ENCODE measurements at regions not wholly inside any gene's neighbourhood (a gene's known extent, or its start where the extent isn't known, plus 50 kb on each side); places are given as distances from the start of the nearest gene placed in this dataset.
A peak's percentile ranks its signal among the peaks of the same experiment; 100 is the strongest.

DNA sequence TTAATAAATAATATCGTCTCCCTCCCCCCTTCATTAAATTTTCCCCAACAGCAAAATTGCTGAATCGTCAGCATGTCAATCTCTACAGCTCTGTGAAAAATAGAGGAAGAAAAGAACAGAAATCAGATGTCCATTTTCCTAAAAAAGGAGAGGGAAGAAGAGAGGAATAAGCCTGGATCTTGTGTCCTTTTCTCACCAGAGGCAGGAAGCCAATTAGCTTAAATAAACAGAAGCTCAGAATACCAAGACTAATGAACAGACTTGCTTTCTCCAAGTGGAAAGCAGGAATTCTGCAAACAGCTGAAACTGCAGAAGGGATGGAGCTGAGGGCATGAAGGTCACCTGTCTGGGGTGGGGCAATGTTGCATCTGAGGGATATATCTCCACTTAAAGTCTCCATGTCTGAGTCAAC is 265.7 kb downstream of the CCDC85A start:
- Histone ChIP-seq H3K79me2 (ENCODE audit: insufficient read depth) (no peaks in the 10 kb centered on the region), H3K36me3 (replicated peaks in 1 of 2; ENCODE audit: control insufficient read depth in 1 of 2, insufficient read depth in 2 of 2, low read length in 1 of 2) (no peaks in the 10 kb centered on the region), H2AFZ (ENCODE audit: low read depth) (peak overlapping the region; percentile 21; the same call in 1 of the 2 replicates), H3K4me1 (ENCODE audit: control insufficient read depth in 1 of 2, insufficient read depth in 2 of 2, low read depth in 1 of 2, low read length in 1 of 2) (peaks cover 0 to 9% of the 10 kb centered on the region in 2 experiments; a peak in 1 of 4 replicates), H3K9ac (no peak overlapping the region), H3K4me3 (ENCODE audit: low read depth in 2 of 2, low read length in 1 of 2) (no peak overlapping the region), H3K9me2 (no peaks in the 10 kb centered on the region), H3K27ac (ENCODE audit: low read depth in 2 of 2, low read length in 1 of 2) (peak overlapping the region in 1 of 2 experiments; percentile 45; a peak in 2 of 4 replicates), H3K27me3 (ENCODE audit: insufficient read depth) (no peaks in the 10 kb centered on the region), H4K20me1 (ENCODE audit: insufficient read depth) (no peaks in the 10 kb centered on the region), H3K9me3 (no peaks in the 10 kb centered on the region), H3F3A (replicated peaks; ENCODE audit: insufficient read depth) (peaks cover 5% of the 10 kb centered on the region), H3K4me2 (peak overlapping the region; percentile 45)
- POLR2A ChIA-PET, result no interaction called here
- CTCF ChIA-PET, result no interaction called here
- TF ChIP-seq, protein P1, sequence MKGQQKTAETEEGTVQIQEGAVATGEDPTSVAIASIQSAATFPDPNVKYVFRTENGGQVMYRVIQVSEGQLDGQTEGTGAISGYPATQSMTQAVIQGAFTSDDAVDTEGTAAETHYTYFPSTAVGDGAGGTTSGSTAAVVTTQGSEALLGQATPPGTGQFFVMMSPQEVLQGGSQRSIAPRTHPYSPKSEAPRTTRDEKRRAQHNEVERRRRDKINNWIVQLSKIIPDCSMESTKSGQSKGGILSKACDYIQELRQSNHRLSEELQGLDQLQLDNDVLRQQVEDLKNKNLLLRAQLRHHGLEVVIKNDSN (IDR thresholded peaks at IDR 0.05; ENCODE audit: borderline replicate concordance, low read depth), result no peak
- TF ChIP-seq TEAD4 (IDR thresholded peaks at IDR 0.05; ENCODE audit: borderline replicate concordance, insufficient read depth), result no peak
- TF ChIP-seq MXI1 (IDR thresholded peaks at IDR 0.05; ENCODE audit: low read depth, low read length), result no peak
- no peak for TF ChIP-seq JUND (IDR thresholded peaks at IDR 0.05)
- no peak for TF ChIP-seq GABPA (IDR thresholded peaks at IDR 0.05; ENCODE audit: low read depth)
- TF ChIP-seq, protein P2, sequence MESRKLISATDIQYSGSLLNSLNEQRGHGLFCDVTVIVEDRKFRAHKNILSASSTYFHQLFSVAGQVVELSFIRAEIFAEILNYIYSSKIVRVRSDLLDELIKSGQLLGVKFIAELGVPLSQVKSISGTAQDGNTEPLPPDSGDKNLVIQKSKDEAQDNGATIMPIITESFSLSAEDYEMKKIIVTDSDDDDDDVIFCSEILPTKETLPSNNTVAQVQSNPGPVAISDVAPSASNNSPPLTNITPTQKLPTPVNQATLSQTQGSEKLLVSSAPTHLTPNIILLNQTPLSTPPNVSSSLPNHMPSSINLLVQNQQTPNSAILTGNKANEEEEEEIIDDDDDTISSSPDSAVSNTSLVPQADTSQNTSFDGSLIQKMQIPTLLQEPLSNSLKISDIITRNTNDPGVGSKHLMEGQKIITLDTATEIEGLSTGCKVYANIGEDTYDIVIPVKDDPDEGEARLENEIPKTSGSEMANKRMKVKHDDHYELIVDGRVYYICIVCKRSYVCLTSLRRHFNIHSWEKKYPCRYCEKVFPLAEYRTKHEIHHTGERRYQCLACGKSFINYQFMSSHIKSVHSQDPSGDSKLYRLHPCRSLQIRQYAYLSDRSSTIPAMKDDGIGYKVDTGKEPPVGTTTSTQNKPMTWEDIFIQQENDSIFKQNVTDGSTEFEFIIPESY (IDR thresholded peaks at IDR 0.05; ENCODE audit: borderline replicate concordance, low read depth), result no peak
- TF ChIP-seq, protein P3, sequence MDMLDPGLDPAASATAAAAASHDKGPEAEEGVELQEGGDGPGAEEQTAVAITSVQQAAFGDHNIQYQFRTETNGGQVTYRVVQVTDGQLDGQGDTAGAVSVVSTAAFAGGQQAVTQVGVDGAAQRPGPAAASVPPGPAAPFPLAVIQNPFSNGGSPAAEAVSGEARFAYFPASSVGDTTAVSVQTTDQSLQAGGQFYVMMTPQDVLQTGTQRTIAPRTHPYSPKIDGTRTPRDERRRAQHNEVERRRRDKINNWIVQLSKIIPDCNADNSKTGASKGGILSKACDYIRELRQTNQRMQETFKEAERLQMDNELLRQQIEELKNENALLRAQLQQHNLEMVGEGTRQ (IDR thresholded peaks at IDR 0.05; ENCODE audit: borderline replicate concordance, low read depth, low read length), result no peak
- TF ChIP-seq SIN3A (IDR thresholded peaks at IDR 0.05; ENCODE audit: borderline replicate concordance, low read depth, low read length), result no peak
- DNase-seq, result no peak
- WGBS (ENCODE audit: low lambda C conversion rate), result 21% methylated on average over 2 of the region's 2 CpGs

DNA sequence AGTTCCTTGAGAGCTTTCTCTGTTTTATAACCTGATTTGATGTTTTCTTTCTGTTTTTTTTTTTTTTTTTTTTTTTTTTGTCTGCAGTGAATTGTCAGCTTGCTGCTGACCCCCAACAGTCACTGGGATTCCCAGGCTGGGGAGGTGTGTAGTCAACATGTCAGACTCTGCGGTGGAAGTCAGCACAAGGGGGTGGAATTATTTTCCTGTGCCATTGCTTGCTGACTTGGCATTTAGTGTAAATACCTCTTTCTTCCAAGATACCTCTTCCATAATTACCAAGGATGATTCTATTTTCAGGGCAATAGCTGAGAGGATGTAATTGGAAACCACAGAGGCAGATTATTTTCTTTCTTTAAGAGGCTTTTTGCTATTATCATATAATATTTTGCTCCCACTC is 266.3 kb downstream of the CCDC85A start:
- no peaks in the 10 kb centered on the region for H3K79me2 ChIP-seq (ENCODE audit: insufficient read depth)
- no peak overlapping the region for H3K27ac ChIP-seq (ENCODE audit: low read depth in 2 of 2, low read length in 1 of 2)
- 47% methylated on average over 1 of the region's 1 CpG for WGBS (ENCODE audit: low lambda C conversion rate)
- DNase-seq, result no peak
- no peaks in the 10 kb centered on the region for H3K9me3 ChIP-seq
- no peaks in the 10 kb centered on the region for H3K27me3 ChIP-seq (ENCODE audit: insufficient read depth)
- no peaks in the 10 kb centered on the region for H4K20me1 ChIP-seq (ENCODE audit: insufficient read depth)
- H3K36me3 ChIP-seq (replicated peaks in 1 of 2; ENCODE audit: control insufficient read depth in 1 of 2, insufficient read depth in 2 of 2, low read length in 1 of 2), result no peaks in the 10 kb centered on the region
- H2AFZ ChIP-seq (ENCODE audit: low read depth), result no peak overlapping the region
- POLR2A ChIA-PET, result no interaction called here
- H3K4me1 ChIP-seq (ENCODE audit: control insufficient read depth in 1 of 2, insufficient read depth in 2 of 2, low read depth in 1 of 2, low read length in 1 of 2), result peaks cover 0 to 9% of the 10 kb centered on the region in 2 experiments; a peak in 1 of 4 replicates
- CTCF ChIA-PET, result no interaction called here
- no peaks in the 10 kb centered on the region for H3K9me2 ChIP-seq
- peaks cover 5% of the 10 kb centered on the region for H3F3A ChIP-seq (replicated peaks; ENCODE audit: insufficient read depth)
- H3K4me2 ChIP-seq, result no peak overlapping the region
- no peak overlapping the region for H3K9ac ChIP-seq
- no peak overlapping the region for H3K4me3 ChIP-seq (ENCODE audit: low read depth in 2 of 2, low read length in 1 of 2)
- TF ChIP-seq CHD2 (IDR thresholded peaks at IDR 0.05; ENCODE audit: low read length, partially characterized antibody) (no peak), TCF12 (IDR thresholded peaks at IDR 0.05) (no peak), GABPA (IDR thresholded peaks at IDR 0.05; ENCODE audit: low read depth) (no peak), RXRA (IDR thresholded peaks at IDR 0.05; ENCODE audit: borderline replicate concordance, low read depth) (no peak), GATA2 (CRISPR knock-in tag; IDR thresholded peaks at IDR 0.05) (no peak), NFIC (IDR thresholded peaks at IDR 0.05; ENCODE audit: borderline replicate concordance) (no peak), MXI1 (IDR thresholded peaks at IDR 0.05; ENCODE audit: low read depth, low read length) (no peak), JUND (IDR thresholded peaks at IDR 0.05) (no peak), RCOR1 (IDR thresholded peaks at IDR 0.05; ENCODE audit: low read length) (no peak)
- TF ChIP-seq, protein P4, sequence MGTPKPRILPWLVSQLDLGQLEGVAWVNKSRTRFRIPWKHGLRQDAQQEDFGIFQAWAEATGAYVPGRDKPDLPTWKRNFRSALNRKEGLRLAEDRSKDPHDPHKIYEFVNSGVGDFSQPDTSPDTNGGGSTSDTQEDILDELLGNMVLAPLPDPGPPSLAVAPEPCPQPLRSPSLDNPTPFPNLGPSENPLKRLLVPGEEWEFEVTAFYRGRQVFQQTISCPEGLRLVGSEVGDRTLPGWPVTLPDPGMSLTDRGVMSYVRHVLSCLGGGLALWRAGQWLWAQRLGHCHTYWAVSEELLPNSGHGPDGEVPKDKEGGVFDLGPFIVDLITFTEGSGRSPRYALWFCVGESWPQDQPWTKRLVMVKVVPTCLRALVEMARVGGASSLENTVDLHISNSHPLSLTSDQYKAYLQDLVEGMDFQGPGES (IDR thresholded peaks at IDR 0.05; ENCODE audit: low read depth, low read length), result no peak
- TF ChIP-seq, protein P2 (IDR thresholded peaks at IDR 0.05; ENCODE audit: borderline replicate concordance, low read depth), result no peak
- TF ChIP-seq, protein P5, sequence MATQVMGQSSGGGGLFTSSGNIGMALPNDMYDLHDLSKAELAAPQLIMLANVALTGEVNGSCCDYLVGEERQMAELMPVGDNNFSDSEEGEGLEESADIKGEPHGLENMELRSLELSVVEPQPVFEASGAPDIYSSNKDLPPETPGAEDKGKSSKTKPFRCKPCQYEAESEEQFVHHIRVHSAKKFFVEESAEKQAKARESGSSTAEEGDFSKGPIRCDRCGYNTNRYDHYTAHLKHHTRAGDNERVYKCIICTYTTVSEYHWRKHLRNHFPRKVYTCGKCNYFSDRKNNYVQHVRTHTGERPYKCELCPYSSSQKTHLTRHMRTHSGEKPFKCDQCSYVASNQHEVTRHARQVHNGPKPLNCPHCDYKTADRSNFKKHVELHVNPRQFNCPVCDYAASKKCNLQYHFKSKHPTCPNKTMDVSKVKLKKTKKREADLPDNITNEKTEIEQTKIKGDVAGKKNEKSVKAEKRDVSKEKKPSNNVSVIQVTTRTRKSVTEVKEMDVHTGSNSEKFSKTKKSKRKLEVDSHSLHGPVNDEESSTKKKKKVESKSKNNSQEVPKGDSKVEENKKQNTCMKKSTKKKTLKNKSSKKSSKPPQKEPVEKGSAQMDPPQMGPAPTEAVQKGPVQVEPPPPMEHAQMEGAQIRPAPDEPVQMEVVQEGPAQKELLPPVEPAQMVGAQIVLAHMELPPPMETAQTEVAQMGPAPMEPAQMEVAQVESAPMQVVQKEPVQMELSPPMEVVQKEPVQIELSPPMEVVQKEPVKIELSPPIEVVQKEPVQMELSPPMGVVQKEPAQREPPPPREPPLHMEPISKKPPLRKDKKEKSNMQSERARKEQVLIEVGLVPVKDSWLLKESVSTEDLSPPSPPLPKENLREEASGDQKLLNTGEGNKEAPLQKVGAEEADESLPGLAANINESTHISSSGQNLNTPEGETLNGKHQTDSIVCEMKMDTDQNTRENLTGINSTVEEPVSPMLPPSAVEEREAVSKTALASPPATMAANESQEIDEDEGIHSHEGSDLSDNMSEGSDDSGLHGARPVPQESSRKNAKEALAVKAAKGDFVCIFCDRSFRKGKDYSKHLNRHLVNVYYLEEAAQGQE (IDR thresholded peaks at IDR 0.05; ENCODE audit: low read depth, low read length), result no peak
